ENCODE measurements at regions not wholly inside any gene's neighbourhood (a gene's known extent, or its start where the extent isn't known, plus 50 kb on each side); places are given as distances from the start of the nearest gene placed in this dataset.
A peak's percentile ranks its signal among the peaks of the same experiment; 100 is the strongest.

- TF ChIP-seq ZBTB37 (CRISPR knock-in tag; IDR thresholded peaks at IDR 0.05) (no peak), ZNF121 (CRISPR knock-in tag; IDR thresholded peaks at IDR 0.05) (no peak), ATF7 (IDR thresholded peaks at IDR 0.05) (no peak), ATF7 (CRISPR knock-in tag; IDR thresholded peaks at IDR 0.05) (peak; percentile 46; the same call in 1 of the 2 replicates), EED (CRISPR knock-in tag; IDR thresholded peaks at IDR 0.05) (no peak), NFAT5 (CRISPR knock-in tag; IDR thresholded peaks at IDR 0.05) (no peak), ZNF672 (CRISPR knock-in tag; IDR thresholded peaks at IDR 0.05) (no peak), ZNF292 (CRISPR knock-in tag; IDR thresholded peaks at IDR 0.05; ENCODE audit: borderline replicate concordance, low read depth) (peak; percentile 87; the same call in 1 of the 2 replicates), ZNF362 (CRISPR knock-in tag; IDR thresholded peaks at IDR 0.05; ENCODE audit: borderline replicate concordance) (no peak), HOXD1 (CRISPR knock-in tag; IDR thresholded peaks at IDR 0.05) (no peak; the same call in 1 of the 2 replicates), ARID3A (IDR thresholded peaks at IDR 0.05; ENCODE audit: low read depth, low read length) (no peak), ZNF263 (CRISPR knock-in tag; IDR thresholded peaks at IDR 0.05) (no peak), ELK4 (CRISPR knock-in tag; IDR thresholded peaks at IDR 0.05; ENCODE audit: borderline replicate concordance) (no peak), ZNF781 (CRISPR knock-in tag; IDR thresholded peaks at IDR 0.05; ENCODE audit: borderline replicate concordance, not compliant biosample characterization) (no peak), ZNF343 (CRISPR knock-in tag; IDR thresholded peaks at IDR 0.05) (no peak), E2F2 (CRISPR knock-in tag; IDR thresholded peaks at IDR 0.05; ENCODE audit: borderline replicate concordance) (no peak)
These were observed 112.7 kb upstream of the EGLN3 start (continued) for GRCh38 chr14:34063470-34064164.

All from HepG2 (cell line).